Gastroesophageal sphincter (tissue), 4 donors: ENCODE measurements at regions not wholly inside any gene's neighbourhood (a gene's known extent, or its start where the extent isn't known, plus 50 kb on each side); places are given as distances from the start of the nearest gene placed in this dataset.

Experiments
- ATAC-seq: fragments of 150-250 bp; one replicate; pipeline ENCODE4 v1.9.1; 2016; ENCODE audit warnings: mild to moderate bottlenecking, moderate library complexity
- H3K27ac ChIP-seq, 4 donors: fragments of 200-600 bp; sonication (generic) in 3 of 4; 1 replicate in 3 of 4; 2 replicates in 1 of 4; pipeline ENCODE4 v1.5.1; 2016 to 2019
- H3K27me3 ChIP-seq: fragments of 200-600 bp; sonication (generic); one replicate; pipeline ENCODE4 v1.5.1; 2019
- H3K36me3 ChIP-seq, 2 donors: fragments of 200-600 bp; sonication (generic); one replicate each; pipeline ENCODE4 v1.5.1; 2019; ENCODE audit warnings: control low read depth in 1 of 2
- H3K4me1 ChIP-seq, 3 donors: fragments of 200-600 bp; sonication (generic); 1 replicate in 2 of 3; 2 replicates in 1 of 3; pipeline ENCODE4 v1.5.1; 2016 to 2019; ENCODE audit warnings: control low read depth in 2 of 3
- H3K4me3 ChIP-seq, 2 donors: fragments of 200-600 bp; sonication (generic); one replicate each; pipeline ENCODE4 v1.5.1; 2019; ENCODE audit warnings: mild to moderate bottlenecking in 1 of 2, moderate library complexity in 1 of 2
- H3K9me3 ChIP-seq, 3 donors: fragments of 200-600 bp; sonication (generic); one replicate each; pipeline ENCODE4 v1.5.1; 2017 to 2019; ENCODE audit warnings: control low read depth in 2 of 3
- EP300 ChIP-seq: sonication (generic); formaldehyde crosslinking; IDR thresholded peaks from one replicate; pipeline ENCODE4 v1.6.1; 2017; ENCODE audit warnings: antibody characterized with exemption, mild to moderate bottlenecking
- POLR2A ChIP-seq, 2 donors: fragments of 450-650 bp; IDR thresholded peaks; one replicate each; pipeline ENCODE4 v1.6.1; 2017; ENCODE audit warnings: antibody characterized with exemption in 2 of 2, mild to moderate bottlenecking in 2 of 2, moderate library complexity in 1 of 2
- POLR2AphosphoS5 ChIP-seq: sonication (generic); formaldehyde crosslinking; IDR thresholded peaks from one replicate; pipeline ENCODE4 v1.6.1; 2017; ENCODE audit warnings: antibody characterized with exemption
- WGBS, 2 donors: methylation state at CpG; one replicate each; pipeline ENCODE4 v1.1.5; 2018; ENCODE audit warnings: low coverage in 1 of 2; 5-methylcytosine and 5-hydroxymethylcytosine counted together
- TF ChIP-seq, protein P1 (sequence below), 4 experiments: fragments of 200-600 bp in 2 of 4; fragments of 450-650 bp in 2 of 4; sonication (generic) in 1 of 4; IDR thresholded peaks; one replicate each; pipeline ENCODE4 v1.5.1; 2017 to 2019; ENCODE audit warnings: antibody characterized with exemption in 4 of 4, mild to moderate bottlenecking in 2 of 4, moderate library complexity in 2 of 4

DNA sequence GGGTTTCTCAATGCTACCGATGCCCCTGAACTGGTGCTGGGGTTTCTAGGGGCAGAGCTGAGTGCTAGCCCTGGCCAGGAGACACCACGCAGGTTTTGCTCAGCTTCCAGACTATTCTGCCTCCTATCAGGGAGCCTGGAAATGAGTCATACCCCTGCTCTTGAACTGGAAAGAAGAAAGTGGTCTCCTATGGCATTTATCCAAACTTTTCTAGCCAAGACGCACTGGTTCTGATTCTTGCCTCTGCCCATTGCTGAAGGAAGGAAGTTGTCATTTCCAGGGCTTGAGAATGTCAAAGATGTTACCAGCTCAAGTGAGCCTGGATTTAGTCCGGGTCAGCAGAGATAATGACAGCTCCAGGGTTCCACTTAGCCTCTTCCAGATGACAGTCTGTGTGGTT lies 561.9 kb downstream of the CDK5RAP2 start:
- H3K27ac ChIP-seq: no peak overlapping the region
- 61 to 70% methylated on average over 2 to 3 of the region's 4 CpGs for whole genome bisulfite sequencing, 2 donors
- no peaks in the 10 kb centered on the region for H3K27me3 ChIP-seq
- no peak for TF ChIP-seq POLR2AphosphoS5
- no peak for TF ChIP-seq POLR2A (IDR thresholded peaks at IDR 0.05)
- no peak for TF ChIP-seq EP300
- TF ChIP-seq, protein P1, sequence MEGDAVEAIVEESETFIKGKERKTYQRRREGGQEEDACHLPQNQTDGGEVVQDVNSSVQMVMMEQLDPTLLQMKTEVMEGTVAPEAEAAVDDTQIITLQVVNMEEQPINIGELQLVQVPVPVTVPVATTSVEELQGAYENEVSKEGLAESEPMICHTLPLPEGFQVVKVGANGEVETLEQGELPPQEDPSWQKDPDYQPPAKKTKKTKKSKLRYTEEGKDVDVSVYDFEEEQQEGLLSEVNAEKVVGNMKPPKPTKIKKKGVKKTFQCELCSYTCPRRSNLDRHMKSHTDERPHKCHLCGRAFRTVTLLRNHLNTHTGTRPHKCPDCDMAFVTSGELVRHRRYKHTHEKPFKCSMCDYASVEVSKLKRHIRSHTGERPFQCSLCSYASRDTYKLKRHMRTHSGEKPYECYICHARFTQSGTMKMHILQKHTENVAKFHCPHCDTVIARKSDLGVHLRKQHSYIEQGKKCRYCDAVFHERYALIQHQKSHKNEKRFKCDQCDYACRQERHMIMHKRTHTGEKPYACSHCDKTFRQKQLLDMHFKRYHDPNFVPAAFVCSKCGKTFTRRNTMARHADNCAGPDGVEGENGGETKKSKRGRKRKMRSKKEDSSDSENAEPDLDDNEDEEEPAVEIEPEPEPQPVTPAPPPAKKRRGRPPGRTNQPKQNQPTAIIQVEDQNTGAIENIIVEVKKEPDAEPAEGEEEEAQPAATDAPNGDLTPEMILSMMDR (IDR thresholded peaks at IDR 0.05): no peak
- H3K9me3 ChIP-seq: no peaks in the 10 kb centered on the region
- no peaks in the 10 kb centered on the region for H3K36me3 ChIP-seq
- no peak overlapping the region for H3K4me3 ChIP-seq
- H3K4me1 ChIP-seq: no peaks in the 10 kb centered on the region
- no peak for ATAC-seq

DNA sequence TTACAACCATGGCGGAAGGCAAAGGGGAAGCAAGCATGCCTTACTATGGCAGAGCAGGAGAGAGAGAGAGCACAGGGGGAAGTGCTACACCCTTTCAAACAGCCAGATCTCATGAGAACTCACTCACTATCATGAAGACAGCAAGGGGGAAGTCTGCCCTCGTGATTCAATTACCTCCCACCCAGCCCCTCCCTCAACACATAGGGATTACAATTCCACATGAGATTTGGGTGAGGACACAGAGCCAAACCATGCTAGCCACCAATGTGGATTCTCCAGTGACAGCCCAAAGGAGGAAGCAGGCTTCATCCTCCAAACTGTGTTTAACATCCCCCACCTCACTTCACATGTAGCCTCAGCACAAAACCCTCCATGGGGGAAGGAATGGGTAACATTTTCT lies 563.7 kb downstream of the CDK5RAP2 start:
- TF ChIP-seq POLR2A (IDR thresholded peaks at IDR 0.05) (no peak), POLR2AphosphoS5 (no peak), EP300 (no peak)
- TF ChIP-seq, protein P1 (IDR thresholded peaks at IDR 0.05): no peak
- H3K9me3 ChIP-seq: no peaks in the 10 kb centered on the region
- H3K4me3 ChIP-seq: no peak overlapping the region
- H3K4me1 ChIP-seq: no peaks in the 10 kb centered on the region
- H3K27me3 ChIP-seq: no peaks in the 10 kb centered on the region
- WGBS, 2 donors: 0 to 80% methylated on average over 1 of the region's 2 CpGs
- H3K27ac ChIP-seq: no peak overlapping the region
- no peak for ATAC-seq
- H3K36me3 ChIP-seq: no peaks in the 10 kb centered on the region

DNA sequence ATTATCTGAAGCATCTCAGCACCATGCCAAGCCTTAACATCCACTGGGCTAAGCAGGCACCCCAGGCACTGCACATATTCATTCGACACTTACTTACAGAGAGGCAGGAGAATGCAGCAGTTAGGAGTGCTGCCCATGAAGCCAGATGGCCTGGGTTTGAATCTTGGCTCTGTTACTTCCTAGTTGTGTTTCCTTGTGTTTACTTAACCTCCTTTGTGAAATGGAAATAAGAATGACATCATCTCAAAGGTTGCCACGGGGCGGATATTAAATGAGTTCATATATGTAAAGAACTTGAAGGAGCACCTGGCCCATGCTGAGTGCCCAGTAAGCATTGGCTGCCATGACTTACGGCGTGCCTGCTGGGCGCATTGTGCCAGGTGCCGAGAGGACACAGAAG lies 565.2 kb downstream of the CDK5RAP2 start:
- H3K4me1 ChIP-seq: no peaks in the 10 kb centered on the region
- H3K9me3 ChIP-seq: no peaks in the 10 kb centered on the region
- TF ChIP-seq POLR2A (IDR thresholded peaks at IDR 0.05): no peak
- TF ChIP-seq, protein P1 (IDR thresholded peaks at IDR 0.05): no peak
- TF ChIP-seq EP300: no peak
- no peak for TF ChIP-seq POLR2AphosphoS5
- no peak overlapping the region for H3K27ac ChIP-seq
- no peak overlapping the region for H3K4me3 ChIP-seq
- H3K27me3 ChIP-seq: no peaks in the 10 kb centered on the region
- H3K36me3 ChIP-seq: no peaks in the 10 kb centered on the region
- 60 to 76% methylated on average over 3 to 7 of the region's 7 CpGs for WGBS, 2 donors
- no peak for ATAC-seq

DNA sequence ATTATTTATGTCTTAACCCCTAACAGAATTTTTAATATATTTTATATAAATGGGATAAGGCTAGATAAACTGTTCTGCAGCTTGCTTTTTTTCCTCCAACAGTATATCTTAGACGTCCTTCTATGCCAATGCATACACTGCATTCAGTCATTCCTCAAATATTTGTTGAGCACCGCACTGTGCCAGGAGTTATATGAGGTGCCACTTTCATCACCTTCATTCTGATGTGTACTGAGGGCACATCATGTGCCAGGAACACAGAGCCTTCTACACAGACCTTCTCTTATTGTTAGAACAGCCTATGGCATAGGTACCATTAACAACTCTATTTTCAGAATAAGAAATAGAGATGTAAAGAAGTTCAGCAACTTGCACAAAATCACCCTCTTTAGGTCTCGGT lies 570.1 kb downstream of the CDK5RAP2 start:
- Histone ChIP-seq H3K27ac (no peak overlapping the region), H3K4me3 (no peak overlapping the region), H3K9me3 (no peaks in the 10 kb centered on the region), H3K27me3 (no peaks in the 10 kb centered on the region), H3K36me3 (no peaks in the 10 kb centered on the region), H3K4me1 (no peaks in the 10 kb centered on the region)
- TF ChIP-seq EP300: no peak
- no peak for TF ChIP-seq POLR2AphosphoS5
- no peak for TF ChIP-seq POLR2A (IDR thresholded peaks at IDR 0.05)
- TF ChIP-seq, protein P1 (IDR thresholded peaks at IDR 0.05): no peak
- 16 to 51% methylated on average over 3 of the region's 3 CpGs for WGBS, 2 donors
- no peak for ATAC-seq

DNA sequence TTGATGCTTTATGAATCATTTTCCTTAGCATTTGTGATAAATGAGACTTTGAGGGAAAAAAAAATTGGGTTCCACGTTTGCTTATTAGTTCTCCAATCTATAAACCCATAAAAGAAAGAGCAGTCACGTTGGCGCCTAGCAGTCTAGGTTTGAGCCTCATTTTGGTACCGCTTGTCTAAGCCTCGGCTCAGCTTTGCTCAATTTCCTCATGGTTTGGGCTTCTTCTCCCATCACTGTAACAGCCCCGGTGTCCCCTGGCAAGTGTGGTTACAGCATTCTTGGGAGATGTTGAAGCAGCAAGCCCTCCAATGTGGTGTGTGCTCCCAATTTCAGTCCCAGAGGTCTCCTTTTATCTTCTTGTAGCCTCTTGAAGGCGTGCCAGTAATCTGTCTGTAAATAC lies 578.4 kb downstream of the CDK5RAP2 start:
- TF ChIP-seq EP300: no peak
- no peak for TF ChIP-seq POLR2A (IDR thresholded peaks at IDR 0.05)
- TF ChIP-seq, protein P1 (IDR thresholded peaks at IDR 0.05): no peak
- no peak for TF ChIP-seq POLR2AphosphoS5
- Histone ChIP-seq H3K4me3 (no peak overlapping the region), H3K36me3 (no peaks in the 10 kb centered on the region), H3K4me1 (peaks cover 0 to 9% (median 0%) of the 10 kb centered on the region in 3 donors), H3K27ac (no peak overlapping the region), H3K27me3 (no peaks in the 10 kb centered on the region), H3K9me3 (no peaks in the 10 kb centered on the region)
- 63 to 69% methylated on average over 6 of the region's 7 CpGs for WGBS, 2 donors
- no peak for ATAC-seq
